ENCODE measurements at regions not wholly inside any gene's neighbourhood (a gene's known extent, or its start where the extent isn't known, plus 50 kb on each side); places are given as distances from the start of the nearest gene placed in this dataset.

DNA sequence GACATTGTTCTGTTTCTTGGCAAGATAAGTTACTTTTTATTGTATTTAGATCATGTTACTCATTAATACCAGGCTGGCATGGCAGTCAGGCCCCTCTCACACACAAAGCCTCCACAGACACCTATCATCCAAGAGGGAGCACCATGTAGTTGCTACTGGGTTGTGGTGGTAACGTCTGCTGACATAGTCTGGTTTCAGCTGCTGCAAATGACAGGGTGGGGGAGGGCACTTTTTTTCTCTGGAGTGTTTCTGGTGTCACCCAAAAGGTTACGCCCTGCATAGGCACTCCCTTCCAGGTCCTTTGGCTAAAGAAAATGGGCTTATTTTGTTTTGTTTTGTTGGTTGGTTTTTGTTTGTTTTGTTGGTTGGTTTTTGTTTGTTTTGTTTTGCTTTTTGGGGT is 236.4 kb upstream of the RIMS1 start:
- H3K79me2 ChIP-seq (ENCODE audit: insufficient read depth, low read length), result no peaks in the 10 kb centered on the region
- no peak overlapping the region for H3K9ac ChIP-seq (ENCODE audit: extremely low read depth, insufficient read length, low read length)
- no CpG with 5 or more reads among the region's 2 CpGs for WGBS (ENCODE audit: extremely low coverage, insufficient read length, low lambda C conversion rate)
- Mint-ChIP-seq H3K27me3 (ENCODE audit: low read depth) (no peaks in the 10 kb centered on the region), H3K36me3 (ENCODE audit: insufficient read depth in 1 of 3, low read depth in 3 of 3) (no peaks in the 10 kb centered on the region), H3K27ac (no peak overlapping the region), H3K9me3 (no peaks in the 10 kb centered on the region), H3K4me3 (no peak overlapping the region), H3K4me1 (peaks cover 0 to 5% of the 10 kb centered on the region in 2 experiments; a peak in 2 of 4 replicates)
- H3K4ac ChIP-seq (ENCODE audit: low read depth, low read length), result no peak overlapping the region
- no peaks in the 10 kb centered on the region for H3K23me2 ChIP-seq (ENCODE audit: insufficient read length, low read depth, low read length, poor library complexity, severe bottlenecking)
- H2BK120ac ChIP-seq (ENCODE audit: low read depth, low read length, poor library complexity, severe bottlenecking), result no peak overlapping the region
- no peak overlapping the region for H3K23ac ChIP-seq (ENCODE audit: insufficient read length, low read depth, low read length)
- no peak overlapping the region for H2BK20ac ChIP-seq (ENCODE audit: low read depth, low read length, poor library complexity, severe bottlenecking)
- TF ChIP-seq CTCF (conservative IDR thresholded peaks at IDR 0.05), result no peak
- no peaks in the 10 kb centered on the region for H4K20me1 ChIP-seq (ENCODE audit: control insufficient read depth, insufficient read depth, insufficient read length)
- no peak overlapping the region for H4K91ac ChIP-seq (ENCODE audit: insufficient read length, low read depth, low read length)
- H2BK15ac ChIP-seq (ENCODE audit: low read depth, low read length), result no peak overlapping the region
- H3K9me3 ChIP-seq (ENCODE audit: control insufficient read depth, low read depth, low read length), result no peaks in the 10 kb centered on the region
- H2AFZ ChIP-seq (ENCODE audit: low read length), result no peak overlapping the region
- no peak overlapping the region for H2AK5ac ChIP-seq (ENCODE audit: insufficient read length, low read length)
- H3T11ph ChIP-seq (ENCODE audit: low read length), result no peak overlapping the region
- no peaks in the 10 kb centered on the region for H3K4me1 ChIP-seq (ENCODE audit: insufficient read depth, low read length)
- H2BK5ac ChIP-seq (ENCODE audit: insufficient read length, low read length), result no peak overlapping the region
- H3K14ac ChIP-seq (ENCODE audit: insufficient read depth, low read length), result no peak overlapping the region
- H4K8ac ChIP-seq (replicated peaks; ENCODE audit: insufficient read length, low read depth, low read length), result no peak overlapping the region
- no peak overlapping the region for H2BK12ac ChIP-seq (ENCODE audit: insufficient read length, low read depth, low read length)
- H3K27me3 ChIP-seq (ENCODE audit: insufficient read depth, low read length), result no peaks in the 10 kb centered on the region
- H4K5ac ChIP-seq (ENCODE audit: insufficient read length, low read depth, low read length), result no peak overlapping the region
- H3K4me2 ChIP-seq (ENCODE audit: insufficient read depth, insufficient read length, low read length), result no peak overlapping the region
- H3K18ac ChIP-seq (ENCODE audit: insufficient read length, low read depth, low read length), result no peak overlapping the region
- no peak overlapping the region for H3K56ac ChIP-seq (ENCODE audit: insufficient read length, low read depth, low read length)
- H3K27ac ChIP-seq (ENCODE audit: insufficient read length, low read depth, low read length), result no peak overlapping the region
- DNase-seq, result no peak
- H3K79me1 ChIP-seq (ENCODE audit: insufficient read depth, low read depth, low read length, poor library complexity, severe bottlenecking), result no peaks in the 10 kb centered on the region
